ENCODE measurements at regions not wholly inside any gene's neighbourhood (a gene's known extent, or its start where the extent isn't known, plus 50 kb on each side); places are given as distances from the start of the nearest gene placed in this dataset.

DNA sequence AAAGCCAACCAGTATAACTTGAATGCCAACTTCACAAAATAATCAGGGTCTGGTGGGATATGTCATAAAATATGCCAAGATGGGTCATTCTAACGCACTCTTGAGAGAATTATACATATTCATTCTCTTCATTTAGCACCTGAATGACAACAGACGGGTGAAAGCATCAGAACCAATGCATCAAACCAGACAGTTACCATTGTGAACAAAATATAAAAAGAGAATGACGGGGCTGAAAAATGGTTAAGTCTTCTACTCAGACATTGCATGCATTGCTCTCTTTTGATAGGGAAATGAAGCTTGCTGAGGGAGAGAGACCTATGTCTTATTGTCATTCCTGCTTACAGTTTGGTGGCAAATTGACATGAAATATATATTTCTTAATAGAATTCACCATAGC lies 702.1 kb downstream of the NOVA1 start:
- no peak overlapping the region for H3K4me3 ChIP-seq
- no peaks in the 10 kb centered on the region for H3K36me3 ChIP-seq (ENCODE audit: control insufficient read depth, insufficient read depth, low read length)
- no peaks in the 10 kb centered on the region for H4K20me1 ChIP-seq (replicated peaks; ENCODE audit: control insufficient read depth, insufficient read depth, low read length)
- H3K4me2 ChIP-seq (ENCODE audit: insufficient read depth, low read length), result no peak overlapping the region
- no peak overlapping the region for H3K9ac ChIP-seq (ENCODE audit: insufficient read depth in 1 of 2, low read depth in 2 of 2, low read length in 2 of 2)
- no TSS peak for BruUV-seq (replicated peaks)
- FAIRE-seq (no peak), ATAC-seq (no peak), DNase-seq (ENCODE audit: extremely low read depth in 1 of 4, low spot score in 3 of 4) (no peak)
- no peaks in the 10 kb centered on the region for H3K9me3 ChIP-seq (replicated peaks; ENCODE audit: control insufficient read depth, insufficient read depth, low read depth, low read length)
- ChIA-PET POLR2A (no interaction called here), CTCF (ENCODE audit: low intra/inter-chr PET ratio) (no interaction called here)
- H3K27me3 ChIP-seq (ENCODE audit: control insufficient read depth in 2 of 2, insufficient read depth in 2 of 2, low read length in 2 of 2), result no peaks in the 10 kb centered on the region
- H3K4me1 ChIP-seq (replicated peaks in 1 of 2; ENCODE audit: control insufficient read depth in 2 of 2, insufficient read depth in 2 of 2, low read length in 2 of 2), result no peaks in the 10 kb centered on the region
- TF ChIP-seq, protein P1, sequence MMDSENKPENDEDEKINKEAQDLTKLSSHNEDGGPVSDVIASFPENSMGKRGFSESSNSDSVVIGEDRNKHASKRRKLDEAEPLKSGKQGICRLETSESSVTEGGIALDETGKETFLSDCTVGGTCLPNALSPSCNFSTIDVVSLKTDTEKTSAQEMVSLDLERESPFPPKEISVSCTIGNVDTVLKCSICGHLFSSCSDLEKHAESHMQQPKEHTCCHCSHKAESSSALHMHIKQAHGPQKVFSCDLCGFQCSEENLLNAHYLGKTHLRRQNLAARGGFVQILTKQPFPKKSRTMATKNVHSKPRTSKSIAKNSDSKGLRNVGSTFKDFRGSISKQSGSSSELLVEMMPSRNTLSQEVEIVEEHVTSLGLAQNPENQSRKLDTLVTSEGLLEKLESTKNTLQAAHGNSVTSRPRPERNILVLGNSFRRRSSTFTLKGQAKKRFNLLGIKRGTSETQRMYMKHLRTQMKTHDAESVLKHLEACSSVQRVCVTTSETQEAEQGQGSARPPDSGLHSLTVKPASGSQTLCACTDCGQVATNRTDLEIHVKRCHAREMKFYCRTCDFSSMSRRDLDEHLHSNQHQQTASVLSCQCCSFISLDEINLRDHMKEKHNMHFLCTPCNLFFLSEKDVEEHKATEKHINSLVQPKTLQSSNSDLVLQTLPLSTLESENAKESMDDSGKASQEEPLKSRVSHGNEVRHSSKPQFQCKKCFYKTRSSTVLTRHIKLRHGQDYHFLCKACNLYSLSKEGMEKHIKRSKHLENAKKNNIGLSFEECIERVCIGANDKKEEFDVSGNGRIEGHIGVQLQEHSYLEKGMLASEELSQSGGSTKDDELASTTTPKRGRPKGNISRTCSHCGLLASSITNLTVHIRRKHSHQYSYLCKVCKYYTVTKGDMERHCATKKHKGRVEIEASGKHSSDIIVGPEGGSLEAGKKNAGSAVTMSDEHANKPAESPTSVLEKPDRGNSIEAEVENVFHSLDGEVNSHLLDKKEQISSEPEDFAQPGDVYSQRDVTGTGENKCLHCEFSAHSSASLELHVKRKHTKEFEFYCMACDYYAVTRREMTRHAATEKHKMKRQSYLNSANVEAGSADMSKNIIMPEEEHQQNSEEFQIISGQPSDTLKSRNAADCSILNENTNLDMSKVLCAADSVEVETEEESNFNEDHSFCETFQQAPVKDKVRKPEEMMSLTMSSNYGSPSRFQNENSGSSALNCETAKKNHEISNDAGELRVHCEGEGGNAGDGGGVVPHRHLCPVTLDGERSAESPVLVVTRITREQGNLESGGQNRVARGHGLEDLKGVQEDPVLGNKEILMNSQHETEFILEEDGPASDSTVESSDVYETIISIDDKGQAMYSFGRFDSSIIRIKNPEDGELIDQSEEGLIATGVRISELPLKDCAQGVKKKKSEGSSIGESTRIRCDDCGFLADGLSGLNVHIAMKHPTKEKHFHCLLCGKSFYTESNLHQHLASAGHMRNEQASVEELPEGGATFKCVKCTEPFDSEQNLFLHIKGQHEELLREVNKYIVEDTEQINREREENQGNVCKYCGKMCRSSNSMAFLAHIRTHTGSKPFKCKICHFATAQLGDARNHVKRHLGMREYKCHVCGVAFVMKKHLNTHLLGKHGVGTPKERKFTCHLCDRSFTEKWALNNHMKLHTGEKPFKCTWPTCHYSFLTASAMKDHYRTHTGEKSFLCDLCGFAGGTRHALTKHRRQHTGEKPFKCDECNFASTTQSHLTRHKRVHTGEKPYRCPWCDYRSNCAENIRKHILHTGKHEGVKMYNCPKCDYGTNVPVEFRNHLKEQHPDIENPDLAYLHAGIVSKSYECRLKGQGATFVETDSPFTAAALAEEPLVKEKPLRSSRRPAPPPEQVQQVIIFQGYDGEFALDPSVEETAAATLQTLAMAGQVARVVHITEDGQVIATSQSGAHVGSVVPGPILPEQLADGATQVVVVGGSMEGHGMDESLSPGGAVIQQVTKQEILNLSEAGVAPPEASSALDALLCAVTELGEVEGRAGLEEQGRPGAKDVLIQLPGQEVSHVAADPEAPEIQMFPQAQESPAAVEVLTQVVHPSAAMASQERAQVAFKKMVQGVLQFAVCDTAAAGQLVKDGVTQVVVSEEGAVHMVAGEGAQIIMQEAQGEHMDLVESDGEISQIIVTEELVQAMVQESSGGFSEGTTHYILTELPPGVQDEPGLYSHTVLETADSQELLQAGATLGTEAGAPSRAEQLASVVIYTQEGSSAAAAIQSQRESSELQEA (IDR thresholded peaks at IDR 0.05; ENCODE audit: low read depth), result no peak
- no peak for TF ChIP-seq TCFL5 (CRISPR knock-in tag; conservative IDR thresholded peaks at IDR 0.05)
- no peak for TF ChIP-seq ZBED1 (IDR thresholded peaks at IDR 0.05)
- no peak for TF ChIP-seq RBM17 (IDR thresholded peaks at IDR 0.05; ENCODE audit: borderline replicate concordance, low read depth, low read length)
- intact Hi-C loops (cut with micrococcal nuclease), result no loop called here
- H3K9me1 ChIP-seq (ENCODE audit: control insufficient read depth, insufficient read depth, low read length), result no peaks in the 10 kb centered on the region
- WGBS (ENCODE audit: insufficient coverage, low coverage, missing lambda C conversion rate), result 5% methylated on average over 3 of the region's 3 CpGs
- no peak overlapping the region for H3K27ac ChIP-seq (ENCODE audit: extremely low read depth, low read depth, low read length)
- H3K79me2 ChIP-seq (ENCODE audit: control insufficient read depth, insufficient read depth, low read length), result no peaks in the 10 kb centered on the region
- in situ Hi-C loops (cut with MboI), result no loop called here
- no peak overlapping the region for H2AFZ ChIP-seq (ENCODE audit: low read depth, low read length)

Data from K562 (cell line).